H1 (cell line): ENCODE measurements at regions not wholly inside any gene's neighbourhood (a gene's known extent, or its start where the extent isn't known, plus 50 kb on each side); places are given as distances from the start of the nearest gene placed in this dataset.

Source experiments
- ATF3 ChIP-seq: IDR thresholded peaks from 2 replicates; pipeline ENCODE4 v1.6.1; 2011; ENCODE audit warnings: low read depth, mild to moderate bottlenecking, low read length; ENCODE audit not compliant: insufficient read depth
- CHD2 ChIP-seq: IDR thresholded peaks from 2 replicates; pipeline ENCODE4 v1.6.1; 2012; ENCODE audit warnings: low read length, improper control_type of control experiment
- CHD7 ChIP-seq: fragments of 300-600 bp; sonication (generic); IDR thresholded peaks from 2 replicates; pipeline ENCODE4 v1.7.1; 2012; ENCODE audit warnings: low read length, moderate library complexity, mild to moderate bottlenecking, inconsistent platforms; ENCODE audit not compliant: insufficient replicate concordance
- E2F6 ChIP-seq: IDR thresholded peaks from 2 replicates; pipeline ENCODE4 v1.6.1; 2012; ENCODE audit warnings: inconsistent platforms
- MAX ChIP-seq: IDR thresholded peaks from 2 replicates; pipeline ENCODE4 v1.6.1; 2012; ENCODE audit warnings: inconsistent platforms
- RNF2 ChIP-seq: fragments of 200-900, 300-1000 bp; sonication (generic); IDR thresholded peaks from 2 replicates; pipeline ENCODE4 v1.7.1; 2016; ENCODE audit warnings: borderline replicate concordance, low read depth, mild to moderate bottlenecking, antibody characterized with exemption, low read length; ENCODE audit not compliant: poor library complexity, severe bottlenecking; ENCODE audit errors: missing control alignments
- SIX5 ChIP-seq: IDR thresholded peaks from 2 replicates; pipeline ENCODE4 v1.6.1; 2011; ENCODE audit warnings: mild to moderate bottlenecking, low read depth, low read length
- TBP ChIP-seq: IDR thresholded peaks from 2 replicates; pipeline ENCODE4 v1.6.1; 2011; ENCODE audit warnings: low read depth, low read length, improper control_type of control experiment
- TCF12 ChIP-seq: IDR thresholded peaks from 2 replicates; pipeline ENCODE4 v1.6.1; 2011; ENCODE audit warnings: low read depth, mild to moderate bottlenecking, low read length

- TF ChIP-seq CHD7 (no peak), MAX (no peak), ATF3 (no peak), RNF2 (no peak), E2F6 (no peak), SIX5 (no peak), TBP (no peak), TCF12 (no peak), CHD2 (no peak)
Measured at GRCh38 chr5:162654661-162655405, 587.3 kb downstream of the GABRG2 start (continued).
